ENCODE measurements at regions not wholly inside any gene's neighbourhood (a gene's known extent, or its start where the extent isn't known, plus 50 kb on each side); places are given as distances from the start of the nearest gene placed in this dataset.

GRCh38 chr2:204225671-204226073, 289.1 kb downstream of the ICOS start:
- H3K4me3 ChIP-seq (ENCODE audit: insufficient read length, low read depth): no peak overlapping the region
- H3K9ac ChIP-seq (ENCODE audit: insufficient read length, low read depth): no peak overlapping the region
- peaks cover 15% of the 10 kb centered on the region; the same call in 1 of the 2 replicates for H3K9me3 ChIP-seq (ENCODE audit: insufficient read depth, low read length)
- no peaks in the 10 kb centered on the region for H3K36me3 ChIP-seq (ENCODE audit: insufficient read depth, insufficient read length, low read length)
- DNase-seq (ENCODE audit: low read depth, low spot score): no peak
- TF ChIP-seq YY1 (IDR thresholded peaks at IDR 0.05; ENCODE audit: insufficient read depth, insufficient read length): no peak
- TF ChIP-seq ZNF274 (IDR thresholded peaks at IDR 0.05; ENCODE audit: low read depth, low read length): no peak
- TF ChIP-seq SUZ12 (IDR thresholded peaks at IDR 0.05; ENCODE audit: extremely low read depth, insufficient read depth, insufficient read length): no peak
- H3K4me1 ChIP-seq (ENCODE audit: insufficient read depth, insufficient read length): no peaks in the 10 kb centered on the region
- peaks cover 16% of the 10 kb centered on the region for H3K27me3 ChIP-seq (ENCODE audit: insufficient read depth, insufficient read length)

GRCh38 chr2:204226305-204226880, 289.8 kb downstream of the ICOS start:
- H3K36me3 ChIP-seq (ENCODE audit: insufficient read depth, insufficient read length, low read length): no peaks in the 10 kb centered on the region
- TF ChIP-seq SUZ12 (IDR thresholded peaks at IDR 0.05; ENCODE audit: extremely low read depth, insufficient read depth, insufficient read length) (no peak), ZNF274 (IDR thresholded peaks at IDR 0.05; ENCODE audit: low read depth, low read length) (no peak), YY1 (IDR thresholded peaks at IDR 0.05; ENCODE audit: insufficient read depth, insufficient read length) (no peak)
- peaks cover 16% of the 10 kb centered on the region for H3K27me3 ChIP-seq (ENCODE audit: insufficient read depth, insufficient read length)
- H3K9ac ChIP-seq (ENCODE audit: insufficient read length, low read depth): no peak overlapping the region
- H3K9me3 ChIP-seq (ENCODE audit: insufficient read depth, low read length): peaks cover 15% of the 10 kb centered on the region; the same call in 1 of the 2 replicates
- H3K4me1 ChIP-seq (ENCODE audit: insufficient read depth, insufficient read length): no peaks in the 10 kb centered on the region
- no peak for DNase-seq (ENCODE audit: low read depth, low spot score)
- H3K4me3 ChIP-seq (ENCODE audit: insufficient read length, low read depth): no peak overlapping the region

DNA sequence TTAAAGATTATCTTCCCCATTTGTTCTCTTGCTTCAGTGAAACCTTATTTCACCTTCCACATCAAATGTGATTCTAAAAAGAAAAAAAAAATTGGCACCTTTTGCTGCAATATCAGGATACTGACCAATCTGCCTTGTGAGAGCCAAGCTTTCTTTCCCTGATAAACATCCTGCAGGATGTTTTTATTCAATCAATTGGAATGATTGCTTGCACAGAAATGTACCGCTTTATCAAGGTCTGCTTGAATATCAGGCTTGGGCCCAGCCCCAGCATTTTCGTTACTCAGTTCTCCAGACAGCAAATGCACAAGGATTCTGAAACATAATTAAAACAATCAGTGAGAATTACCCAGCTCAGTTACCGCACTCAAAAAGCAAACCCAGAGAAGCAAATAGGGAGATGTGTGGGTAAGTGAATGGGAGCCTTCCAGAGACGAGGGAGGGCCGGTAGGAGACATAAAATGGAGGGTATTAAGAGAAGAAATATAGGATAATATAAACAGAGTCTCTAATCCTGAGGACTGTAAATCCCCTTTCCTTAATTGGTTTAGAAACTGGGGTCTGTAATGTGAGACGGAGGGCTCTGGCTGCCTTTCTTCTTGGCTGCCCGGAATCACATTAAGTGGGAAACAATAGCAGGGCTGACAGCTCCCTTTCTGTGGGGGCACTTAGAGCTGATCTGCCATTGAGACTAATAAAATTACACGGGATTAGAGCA, 291.8 kb downstream of the ICOS start:
- TF ChIP-seq SUZ12 (IDR thresholded peaks at IDR 0.05; ENCODE audit: extremely low read depth, insufficient read depth, insufficient read length) (no peak), ZNF274 (IDR thresholded peaks at IDR 0.05; ENCODE audit: low read depth, low read length) (no peak), YY1 (IDR thresholded peaks at IDR 0.05; ENCODE audit: insufficient read depth, insufficient read length) (no peak)
- DNase-seq (ENCODE audit: low read depth, low spot score): peak; percentile 42
- peaks cover 16% of the 10 kb centered on the region for H3K27me3 ChIP-seq (ENCODE audit: insufficient read depth, insufficient read length)
- H3K36me3 ChIP-seq (ENCODE audit: insufficient read depth, insufficient read length, low read length): no peaks in the 10 kb centered on the region
- peaks cover 5% of the 10 kb centered on the region; the same call in 1 of the 2 replicates for H3K9me3 ChIP-seq (ENCODE audit: insufficient read depth, low read length)
- H3K4me1 ChIP-seq (ENCODE audit: insufficient read depth, insufficient read length): no peaks in the 10 kb centered on the region
- no peak overlapping the region for H3K4me3 ChIP-seq (ENCODE audit: insufficient read length, low read depth)
- no peak overlapping the region for H3K9ac ChIP-seq (ENCODE audit: insufficient read length, low read depth)

DNA sequence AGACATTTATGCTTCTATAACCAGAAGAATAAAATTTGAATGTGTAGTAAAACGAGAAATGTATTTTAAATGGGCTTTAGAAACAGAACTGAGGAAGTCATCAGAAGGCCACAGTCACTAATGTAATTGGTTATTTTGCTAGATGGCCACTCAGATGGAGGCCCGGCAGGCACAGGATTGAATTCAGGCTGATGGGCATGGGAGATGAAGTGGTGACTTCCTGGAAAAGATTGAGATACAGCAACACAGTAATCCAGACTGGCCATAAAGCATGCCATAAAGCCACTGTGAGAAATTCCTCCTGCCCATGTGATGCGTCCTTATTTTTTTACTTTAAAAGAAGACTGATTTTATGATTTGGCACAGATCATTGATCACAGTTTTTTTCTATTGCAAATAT, 297.7 kb downstream of the ICOS start:
- H3K4me3 ChIP-seq (ENCODE audit: insufficient read length, low read depth): no peak overlapping the region
- no peak overlapping the region for H3K9ac ChIP-seq (ENCODE audit: insufficient read length, low read depth)
- peaks cover 7% of the 10 kb centered on the region for H3K27me3 ChIP-seq (ENCODE audit: insufficient read depth, insufficient read length)
- H3K9me3 ChIP-seq (ENCODE audit: insufficient read depth, low read length): peaks cover 8% of the 10 kb centered on the region; the same call in 1 of the 2 replicates
- H3K4me1 ChIP-seq (ENCODE audit: insufficient read depth, insufficient read length): no peaks in the 10 kb centered on the region
- DNase-seq (ENCODE audit: low read depth, low spot score): no peak
- no peaks in the 10 kb centered on the region for H3K36me3 ChIP-seq (ENCODE audit: insufficient read depth, insufficient read length, low read length)
- TF ChIP-seq SUZ12 (IDR thresholded peaks at IDR 0.05; ENCODE audit: extremely low read depth, insufficient read depth, insufficient read length) (no peak), ZNF274 (IDR thresholded peaks at IDR 0.05; ENCODE audit: low read depth, low read length) (no peak), YY1 (IDR thresholded peaks at IDR 0.05; ENCODE audit: insufficient read depth, insufficient read length) (no peak)

GRCh38 chr2:204234879-204235278, 298.3 kb downstream of the ICOS start:
- DNase-seq (ENCODE audit: low read depth, low spot score): no peak
- Histone ChIP-seq H3K4me3 (ENCODE audit: insufficient read length, low read depth) (no peak overlapping the region), H3K36me3 (ENCODE audit: insufficient read depth, insufficient read length, low read length) (no peaks in the 10 kb centered on the region), H3K9ac (ENCODE audit: insufficient read length, low read depth) (no peak overlapping the region), H3K27me3 (ENCODE audit: insufficient read depth, insufficient read length) (peaks cover 5% of the 10 kb centered on the region), H3K4me1 (ENCODE audit: insufficient read depth, insufficient read length) (no peaks in the 10 kb centered on the region), H3K9me3 (ENCODE audit: insufficient read depth, low read length) (peaks cover 8% of the 10 kb centered on the region; the same call in 1 of the 2 replicates)
- TF ChIP-seq SUZ12 (IDR thresholded peaks at IDR 0.05; ENCODE audit: extremely low read depth, insufficient read depth, insufficient read length) (no peak), YY1 (IDR thresholded peaks at IDR 0.05; ENCODE audit: insufficient read depth, insufficient read length) (no peak), ZNF274 (IDR thresholded peaks at IDR 0.05; ENCODE audit: low read depth, low read length) (no peak)

DNA sequence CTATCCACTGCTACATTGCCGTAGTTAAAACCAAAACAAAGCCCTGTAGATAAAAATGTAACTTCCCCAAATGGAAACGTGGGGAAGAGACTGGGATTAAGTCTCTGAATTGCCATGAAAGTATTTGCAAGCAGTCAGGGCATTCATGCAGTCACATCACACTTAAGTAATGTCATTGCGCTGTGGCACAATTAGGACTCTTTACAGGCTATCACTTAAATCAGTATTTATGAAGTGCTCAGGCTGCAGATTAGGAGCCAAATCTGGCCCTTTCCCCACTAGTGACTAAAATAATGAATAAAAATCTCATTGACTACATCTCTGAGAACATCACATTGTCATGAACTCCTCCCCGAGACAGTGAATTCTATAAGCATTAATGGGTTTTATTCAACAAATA, 300.9 kb downstream of the ICOS start:
- H3K27me3 ChIP-seq (ENCODE audit: insufficient read depth, insufficient read length): no peaks in the 10 kb centered on the region
- TF ChIP-seq SUZ12 (IDR thresholded peaks at IDR 0.05; ENCODE audit: extremely low read depth, insufficient read depth, insufficient read length) (no peak), YY1 (IDR thresholded peaks at IDR 0.05; ENCODE audit: insufficient read depth, insufficient read length) (no peak), ZNF274 (IDR thresholded peaks at IDR 0.05; ENCODE audit: low read depth, low read length) (no peak)

GRCh38 chr2:204239411-204240165, 303.0 kb downstream of the ICOS start:
- DNase-seq (ENCODE audit: low read depth, low spot score): no peak

More for the DNA sequence above, 300.9 kb downstream of the ICOS start:
- no peaks in the 10 kb centered on the region for H3K4me1 ChIP-seq (ENCODE audit: insufficient read depth, insufficient read length)
- H3K9ac ChIP-seq (ENCODE audit: insufficient read length, low read depth): no peak overlapping the region
- H3K9me3 ChIP-seq (ENCODE audit: insufficient read depth, low read length): peaks cover 8% of the 10 kb centered on the region; the same call in 1 of the 2 replicates
- H3K36me3 ChIP-seq (ENCODE audit: insufficient read depth, insufficient read length, low read length): no peaks in the 10 kb centered on the region
- no peak for DNase-seq (ENCODE audit: low read depth, low spot score)
- H3K4me3 ChIP-seq (ENCODE audit: insufficient read length, low read depth): no peak overlapping the region

More at GRCh38 chr2:204239411-204240165, 303.0 kb downstream of the ICOS start:
- no peak for TF ChIP-seq ZNF274 (IDR thresholded peaks at IDR 0.05; ENCODE audit: low read depth, low read length)
- no peak for TF ChIP-seq SUZ12 (IDR thresholded peaks at IDR 0.05; ENCODE audit: extremely low read depth, insufficient read depth, insufficient read length)
- no peak for TF ChIP-seq YY1 (IDR thresholded peaks at IDR 0.05; ENCODE audit: insufficient read depth, insufficient read length)
- H3K9ac ChIP-seq (ENCODE audit: insufficient read length, low read depth): no peak overlapping the region
- H3K4me3 ChIP-seq (ENCODE audit: insufficient read length, low read depth): no peak overlapping the region
- no peaks in the 10 kb centered on the region for H3K36me3 ChIP-seq (ENCODE audit: insufficient read depth, insufficient read length, low read length)
- no peaks in the 10 kb centered on the region for H3K27me3 ChIP-seq (ENCODE audit: insufficient read depth, insufficient read length)
- peaks cover 6% of the 10 kb centered on the region; the same call in 1 of the 2 replicates for H3K9me3 ChIP-seq (ENCODE audit: insufficient read depth, low read length)
- H3K4me1 ChIP-seq (ENCODE audit: insufficient read depth, insufficient read length): no peaks in the 10 kb centered on the region

Data from NT2/D1 (cell line).